Kidney epithelial cell (primary cell): ENCODE measurements at regions not wholly inside any gene's neighbourhood (a gene's known extent, or its start where the extent isn't known, plus 50 kb on each side); places are given as distances from the start of the nearest gene placed in this dataset.

Experiments
- DNase-seq: peaks from one replicate; pipeline ENCODE4 v3.0.0-alpha.2; 2010; ENCODE audit warnings: low read depth
- H3K27me3 ChIP-seq: 2 replicates; pipeline ENCODE4 v1.6.0; 2011; ENCODE audit warnings: low read length; ENCODE audit not compliant: control insufficient read depth, insufficient read depth
- H3K36me3 ChIP-seq: 2 replicates; pipeline ENCODE4 v1.5.1; 2011; ENCODE audit warnings: low read length; ENCODE audit not compliant: control insufficient read depth, insufficient read depth
- H3K4me3 ChIP-seq: 2 replicates; pipeline ENCODE4 v1.5.1; 2011; ENCODE audit warnings: low read depth, mild to moderate bottlenecking, control low read depth, low read length
- CTCF ChIP-seq: IDR thresholded peaks from 2 replicates; pipeline ENCODE4 v1.5.1; 2011; ENCODE audit warnings: mild to moderate bottlenecking, moderate library complexity, low read length, control low read depth, inconsistent platforms; ENCODE audit not compliant: insufficient read depth, poor library complexity, severe bottlenecking

- no peaks in the 10 kb centered on the region for H3K27me3 ChIP-seq
- no peak for TF ChIP-seq CTCF
- DNase-seq: no peak
- H3K4me3 ChIP-seq: no peak overlapping the region
- no peaks in the 10 kb centered on the region for H3K36me3 ChIP-seq
These were observed 180.5 kb upstream of the TUT7 start for GRCh38 chr9:86534572-86535258.

- H3K27me3 ChIP-seq: no peaks in the 10 kb centered on the region
- DNase-seq: no peak
- no peaks in the 10 kb centered on the region for H3K36me3 ChIP-seq
- H3K4me3 ChIP-seq: no peak overlapping the region
- no peak for TF ChIP-seq CTCF
These were observed 177.9 kb upstream of the TUT7 start for GRCh38 chr9:86531971-86532640.

GRCh38 chr9:86531273-86531970, 177.2 kb upstream of the TUT7 start:
- Histone ChIP-seq H3K4me3 (no peak overlapping the region), H3K36me3 (no peaks in the 10 kb centered on the region), H3K27me3 (peaks cover 3% of the 10 kb centered on the region)
- no peak for DNase-seq
- no peak for TF ChIP-seq CTCF

- DNase-seq: no peak
- peaks cover 3% of the 10 kb centered on the region for H3K27me3 ChIP-seq
- TF ChIP-seq CTCF: no peak
These were observed 175.5 kb upstream of the TUT7 start for GRCh38 chr9:86529496-86530275.

GRCh38 chr9:86526021-86526420, 171.8 kb upstream of the TUT7 start:
- no peak for DNase-seq
- no peak overlapping the region for H3K4me3 ChIP-seq
- peaks cover 3% of the 10 kb centered on the region for H3K27me3 ChIP-seq
- H3K36me3 ChIP-seq: no peaks in the 10 kb centered on the region
- no peak for TF ChIP-seq CTCF

More at GRCh38 chr9:86529496-86530275, 175.5 kb upstream of the TUT7 start:
- H3K36me3 ChIP-seq: no peaks in the 10 kb centered on the region
- no peak overlapping the region for H3K4me3 ChIP-seq
